ENCODE measurements at regions not wholly inside any gene's neighbourhood (a gene's known extent, or its start where the extent isn't known, plus 50 kb on each side); places are given as distances from the start of the nearest gene placed in this dataset.

GRCh38 chr14:37992499-37992898 is 215.2 kb upstream of the SSTR1 start:
- H3K36me3 Mint-ChIP-seq, result no peaks in the 10 kb centered on the region
- no peaks in the 10 kb centered on the region for H3K9me3 Mint-ChIP-seq
- Histone ChIP-seq H3K9ac (no peak overlapping the region), H3K27me3 (no peaks in the 10 kb centered on the region), H3F3A (ENCODE audit: low read depth) (no peaks in the 10 kb centered on the region), H3K79me2 (ENCODE audit: low read depth) (no peaks in the 10 kb centered on the region), H3K4me1 (no peaks in the 10 kb centered on the region), H3K4me2 (no peak overlapping the region), H2AFZ (replicated peaks) (no peak overlapping the region), H3K27ac (no peak overlapping the region), H3K9me3 (ENCODE audit: low read depth) (no peaks in the 10 kb centered on the region), H3K4me3 (no peak overlapping the region), H4K20me1 (ENCODE audit: low read depth) (no peaks in the 10 kb centered on the region), H3K36me3 (no peaks in the 10 kb centered on the region)
- H3K27ac Mint-ChIP-seq, result no peak overlapping the region
- TF ChIP-seq EZH2 (IDR thresholded peaks at IDR 0.05) (no peak), EZH2phosphoT487 (IDR thresholded peaks at IDR 0.05) (no peak), CTCF (IDR thresholded peaks at IDR 0.05) (no peak)
- peaks cover 2% of the 10 kb centered on the region for H3K27me3 Mint-ChIP-seq (ENCODE audit: insufficient read depth, low read depth)
- no peaks in the 10 kb centered on the region for H3K4me1 Mint-ChIP-seq
- H3K4me3 Mint-ChIP-seq, result no peak overlapping the region
- DNase-seq (ENCODE audit: low spot score), result no peak

- H3K4me3 ChIP-seq, result no peak overlapping the region
- Mint-ChIP-seq H3K9me3 (no peaks in the 10 kb centered on the region), H3K36me3 (no peaks in the 10 kb centered on the region), H3K4me1 (no peaks in the 10 kb centered on the region), H3K4me3 (no peak overlapping the region), H3K27ac (no peak overlapping the region), H3K27me3 (ENCODE audit: insufficient read depth, low read depth) (peaks cover 2% of the 10 kb centered on the region)
- no peaks in the 10 kb centered on the region for H3K36me3 ChIP-seq
- H4K20me1 ChIP-seq (ENCODE audit: low read depth), result no peaks in the 10 kb centered on the region
- H3K79me2 ChIP-seq (ENCODE audit: low read depth), result no peaks in the 10 kb centered on the region
- no peak for DNase-seq (ENCODE audit: low spot score)
- H3K27me3 ChIP-seq, result no peaks in the 10 kb centered on the region
- H3K27ac ChIP-seq, result no peak overlapping the region
- H3K4me1 ChIP-seq, result no peaks in the 10 kb centered on the region
- TF ChIP-seq EZH2phosphoT487 (IDR thresholded peaks at IDR 0.05), result no peak
- no peak for TF ChIP-seq EZH2 (IDR thresholded peaks at IDR 0.05)
- no peak for TF ChIP-seq CTCF (IDR thresholded peaks at IDR 0.05)
- H3K4me2 ChIP-seq, result no peak overlapping the region
- H3K9ac ChIP-seq, result no peak overlapping the region
- no peak overlapping the region for H2AFZ ChIP-seq (replicated peaks)
- no peaks in the 10 kb centered on the region for H3K9me3 ChIP-seq (ENCODE audit: low read depth)
- H3F3A ChIP-seq (ENCODE audit: low read depth), result no peaks in the 10 kb centered on the region
Observed at GRCh38 chr14:37994846-37995372, 212.8 kb upstream of the SSTR1 start.

GRCh38 chr14:37997017-37997416 is 210.7 kb upstream of the SSTR1 start:
- Mint-ChIP-seq H3K27me3 (ENCODE audit: insufficient read depth, low read depth) (no peaks in the 10 kb centered on the region), H3K36me3 (no peaks in the 10 kb centered on the region), H3K9me3 (no peaks in the 10 kb centered on the region), H3K27ac (no peak overlapping the region), H3K4me3 (no peak overlapping the region), H3K4me1 (no peaks in the 10 kb centered on the region)
- H2AFZ ChIP-seq (replicated peaks), result no peak overlapping the region
- no peak for DNase-seq (ENCODE audit: low spot score)
- H3K4me3 ChIP-seq, result no peak overlapping the region
- no peaks in the 10 kb centered on the region for H3K79me2 ChIP-seq (ENCODE audit: low read depth)
- no peaks in the 10 kb centered on the region for H4K20me1 ChIP-seq (ENCODE audit: low read depth)
- H3F3A ChIP-seq (ENCODE audit: low read depth), result no peaks in the 10 kb centered on the region
- no peak overlapping the region for H3K9ac ChIP-seq
- H3K4me2 ChIP-seq, result no peak overlapping the region
- no peaks in the 10 kb centered on the region for H3K36me3 ChIP-seq
- H3K9me3 ChIP-seq (ENCODE audit: low read depth), result no peaks in the 10 kb centered on the region
- no peaks in the 10 kb centered on the region for H3K27me3 ChIP-seq
- no peak overlapping the region for H3K27ac ChIP-seq
- H3K4me1 ChIP-seq, result no peaks in the 10 kb centered on the region
- TF ChIP-seq EZH2 (IDR thresholded peaks at IDR 0.05), result no peak
- no peak for TF ChIP-seq EZH2phosphoT487 (IDR thresholded peaks at IDR 0.05)
- TF ChIP-seq CTCF (IDR thresholded peaks at IDR 0.05), result no peak
